ENCODE measurements at regions not wholly inside any gene's neighbourhood (a gene's known extent, or its start where the extent isn't known, plus 50 kb on each side); places are given as distances from the start of the nearest gene placed in this dataset.

DNA sequence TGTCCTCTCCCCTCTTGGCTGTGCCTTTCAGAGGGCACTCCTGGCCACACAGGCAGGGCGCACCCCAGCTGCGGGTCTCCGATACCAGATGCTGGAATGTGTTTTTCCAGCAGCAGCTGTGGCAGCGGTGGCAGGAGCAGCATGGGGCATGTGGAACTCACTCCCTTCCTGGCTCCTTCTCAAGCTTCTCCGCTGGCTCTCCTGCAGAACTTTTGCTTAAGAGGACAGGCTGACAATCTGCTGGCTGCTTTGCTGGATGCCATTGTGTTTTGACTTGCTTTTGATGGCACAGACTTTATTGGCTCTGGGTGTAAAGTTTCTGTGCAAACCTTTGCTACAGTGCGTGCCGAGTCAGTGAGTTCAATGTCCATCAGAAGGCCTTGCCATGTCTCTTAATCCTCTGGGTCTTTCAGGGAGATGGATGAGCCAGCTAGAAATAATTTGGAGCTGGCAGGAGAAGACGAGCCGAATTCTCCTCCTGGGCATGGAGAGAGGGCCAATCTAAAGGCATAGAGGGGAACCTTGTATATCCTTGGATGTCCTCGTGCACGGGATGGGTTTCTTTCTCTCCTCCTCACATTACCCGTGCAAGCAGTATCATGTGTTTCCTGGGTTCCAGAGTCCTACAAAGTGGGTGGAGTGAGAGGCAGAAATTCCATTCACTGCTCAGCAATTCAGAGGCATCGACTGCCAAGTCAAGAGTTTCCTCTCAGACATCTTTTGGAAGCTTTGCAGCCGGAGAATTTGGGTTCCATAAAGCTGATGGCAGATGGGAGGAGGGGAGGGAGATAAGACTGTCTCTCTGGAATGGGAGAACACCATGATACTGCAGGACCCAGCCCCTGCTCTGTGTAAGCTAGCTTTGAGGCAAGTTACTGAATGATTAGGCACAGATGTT, 231.2 kb downstream of the FGF9 start:
- DNase-seq (ENCODE audit: extremely low read depth, low read depth) = no peak

DNA sequence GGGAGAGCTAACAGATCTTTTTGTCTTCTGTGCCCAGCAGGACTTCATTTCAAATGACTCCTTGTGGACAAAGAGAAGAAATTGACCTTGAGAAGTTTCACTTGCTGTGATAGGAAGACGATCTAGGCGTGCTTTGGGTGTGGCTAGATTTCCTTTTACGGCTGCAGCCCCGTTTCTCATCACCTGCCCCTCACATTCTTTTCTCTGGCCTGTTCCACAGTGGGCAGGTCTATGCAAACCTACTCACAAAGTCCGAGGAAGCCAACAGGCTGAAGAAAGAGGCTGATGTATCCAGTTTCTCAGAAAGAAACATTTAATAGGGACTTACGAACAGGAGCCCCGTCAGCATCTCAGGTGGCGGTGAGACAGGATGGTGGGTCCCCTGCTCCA, 231.8 kb downstream of the FGF9 start:
- TF ChIP-seq, protein P1, sequence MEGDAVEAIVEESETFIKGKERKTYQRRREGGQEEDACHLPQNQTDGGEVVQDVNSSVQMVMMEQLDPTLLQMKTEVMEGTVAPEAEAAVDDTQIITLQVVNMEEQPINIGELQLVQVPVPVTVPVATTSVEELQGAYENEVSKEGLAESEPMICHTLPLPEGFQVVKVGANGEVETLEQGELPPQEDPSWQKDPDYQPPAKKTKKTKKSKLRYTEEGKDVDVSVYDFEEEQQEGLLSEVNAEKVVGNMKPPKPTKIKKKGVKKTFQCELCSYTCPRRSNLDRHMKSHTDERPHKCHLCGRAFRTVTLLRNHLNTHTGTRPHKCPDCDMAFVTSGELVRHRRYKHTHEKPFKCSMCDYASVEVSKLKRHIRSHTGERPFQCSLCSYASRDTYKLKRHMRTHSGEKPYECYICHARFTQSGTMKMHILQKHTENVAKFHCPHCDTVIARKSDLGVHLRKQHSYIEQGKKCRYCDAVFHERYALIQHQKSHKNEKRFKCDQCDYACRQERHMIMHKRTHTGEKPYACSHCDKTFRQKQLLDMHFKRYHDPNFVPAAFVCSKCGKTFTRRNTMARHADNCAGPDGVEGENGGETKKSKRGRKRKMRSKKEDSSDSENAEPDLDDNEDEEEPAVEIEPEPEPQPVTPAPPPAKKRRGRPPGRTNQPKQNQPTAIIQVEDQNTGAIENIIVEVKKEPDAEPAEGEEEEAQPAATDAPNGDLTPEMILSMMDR (IDR thresholded peaks at IDR 0.05; ENCODE audit: low read depth, low read length, missing control alignments) = no peak
- H3K4me3 ChIP-seq (replicated peaks; ENCODE audit: low read depth, low read length) = no peak overlapping the region
- no peak for DNase-seq (ENCODE audit: extremely low read depth, low read depth)

More for the DNA sequence above, 231.2 kb downstream of the FGF9 start:
- TF ChIP-seq, protein P1 (IDR thresholded peaks at IDR 0.05; ENCODE audit: low read depth, low read length, missing control alignments) = no peak
- H3K4me3 ChIP-seq (replicated peaks; ENCODE audit: low read depth, low read length) = no peak overlapping the region

DNA sequence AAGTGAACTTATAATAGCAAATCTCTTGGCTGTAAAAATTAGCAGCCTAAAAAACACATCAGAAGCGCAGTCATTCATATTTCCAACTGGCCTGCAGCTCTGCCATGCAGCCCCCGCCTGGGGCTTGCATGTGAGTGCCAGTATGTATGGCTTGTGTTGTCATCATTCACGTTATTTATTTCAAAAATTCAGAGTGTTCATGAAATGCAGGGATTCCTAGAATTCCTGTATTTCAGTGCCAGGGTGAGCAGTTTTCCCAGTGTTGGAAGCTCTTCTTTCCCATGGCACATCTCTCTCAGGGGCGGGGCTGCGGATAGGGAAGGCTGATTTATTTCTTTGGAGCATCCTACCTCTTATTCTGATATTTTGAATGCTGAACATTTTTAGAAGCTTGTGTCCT, 234.6 kb downstream of the FGF9 start:
- H3K4me3 ChIP-seq (replicated peaks; ENCODE audit: low read depth, low read length) = no peak overlapping the region
- TF ChIP-seq, protein P1 (IDR thresholded peaks at IDR 0.05; ENCODE audit: low read depth, low read length, missing control alignments) = no peak
- no peak for DNase-seq (ENCODE audit: extremely low read depth, low read depth)

DNA sequence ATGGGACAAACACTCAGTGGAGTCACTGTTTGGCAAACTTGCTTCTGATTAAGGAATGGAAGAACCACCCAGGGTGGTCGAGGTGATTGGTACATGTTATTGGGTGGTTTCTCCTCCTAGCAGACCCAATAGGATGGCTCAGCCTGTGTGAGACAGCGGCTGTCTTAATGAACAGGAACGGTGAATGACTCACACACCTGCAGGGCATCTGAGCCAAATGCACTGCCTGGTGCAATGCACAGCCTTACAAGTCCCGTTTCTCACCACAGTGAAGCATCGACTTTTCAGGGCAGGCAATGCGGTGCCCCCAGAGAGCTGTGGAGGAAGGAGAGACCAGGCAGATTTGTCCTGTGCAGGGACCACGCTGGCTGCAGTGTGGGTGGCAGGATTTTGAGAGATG, 238.5 kb downstream of the FGF9 start:
- TF ChIP-seq, protein P1 (IDR thresholded peaks at IDR 0.05; ENCODE audit: low read depth, low read length, missing control alignments) = no peak
- DNase-seq (ENCODE audit: extremely low read depth, low read depth) = no peak
- no peak overlapping the region for H3K4me3 ChIP-seq (replicated peaks; ENCODE audit: low read depth, low read length)

DNA sequence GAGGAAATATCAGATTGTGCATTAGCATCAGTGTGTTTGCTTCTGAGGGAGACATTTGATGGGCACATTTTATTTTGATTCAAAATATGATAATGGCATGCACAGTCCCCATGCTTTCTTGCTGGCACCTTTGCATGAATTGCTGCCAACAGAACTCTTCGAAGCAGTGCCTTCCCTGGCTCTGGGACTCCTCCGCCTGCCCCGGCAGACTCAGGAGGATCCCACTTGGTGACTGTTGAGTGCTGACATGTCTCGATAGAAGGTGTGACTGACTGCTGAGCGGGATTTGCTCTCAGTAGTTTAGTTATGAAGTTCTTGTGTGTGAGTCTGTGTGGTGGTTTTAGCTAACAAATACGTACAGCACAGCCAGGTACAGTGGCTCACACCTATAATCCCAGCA, 239.7 kb downstream of the FGF9 start:
- DNase-seq (ENCODE audit: extremely low read depth, low read depth) = no peak
- no peak overlapping the region for H3K4me3 ChIP-seq (replicated peaks; ENCODE audit: low read depth, low read length)
- TF ChIP-seq, protein P1 (IDR thresholded peaks at IDR 0.05; ENCODE audit: low read depth, low read length, missing control alignments) = no peak

DNA sequence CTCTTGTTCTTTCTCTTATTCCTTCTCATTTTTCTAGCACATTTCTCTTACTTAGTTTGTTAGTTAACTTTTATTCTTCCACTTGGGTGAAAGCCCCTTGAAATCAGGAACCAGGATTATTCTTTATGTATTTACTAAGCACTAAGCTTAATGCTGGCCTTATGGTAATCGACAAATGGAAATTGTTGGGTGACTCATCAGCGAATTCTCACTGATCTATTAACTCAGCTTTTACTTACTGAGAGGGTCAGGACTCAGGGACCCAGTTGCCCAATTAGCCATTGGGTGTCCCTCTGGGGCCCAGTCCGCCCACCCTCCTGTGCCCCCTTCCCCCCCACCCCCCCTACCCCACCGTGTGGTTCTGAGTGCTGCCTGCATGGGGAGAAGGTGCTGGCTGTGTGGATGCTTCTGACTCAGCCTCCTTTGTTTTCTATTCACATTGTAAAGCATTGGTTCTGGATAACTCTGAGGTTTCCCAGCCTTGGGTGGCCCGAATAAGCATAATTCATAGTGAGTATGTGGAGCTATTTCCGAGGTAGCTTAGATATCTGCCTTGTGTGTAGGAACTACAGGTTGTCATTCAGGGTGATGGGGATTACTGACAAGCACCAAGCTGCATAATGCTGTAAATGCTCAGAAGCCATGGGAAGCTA, 240.9 kb downstream of the FGF9 start:
- no peak overlapping the region for H3K4me3 ChIP-seq (replicated peaks; ENCODE audit: low read depth, low read length)
- no peak for DNase-seq (ENCODE audit: extremely low read depth, low read depth)
- TF ChIP-seq, protein P1 (IDR thresholded peaks at IDR 0.05; ENCODE audit: low read depth, low read length, missing control alignments) = no peak
